ENCODE measurements at regions not wholly inside any gene's neighbourhood (a gene's known extent, or its start where the extent isn't known, plus 50 kb on each side); places are given as distances from the start of the nearest gene placed in this dataset.

DNA sequence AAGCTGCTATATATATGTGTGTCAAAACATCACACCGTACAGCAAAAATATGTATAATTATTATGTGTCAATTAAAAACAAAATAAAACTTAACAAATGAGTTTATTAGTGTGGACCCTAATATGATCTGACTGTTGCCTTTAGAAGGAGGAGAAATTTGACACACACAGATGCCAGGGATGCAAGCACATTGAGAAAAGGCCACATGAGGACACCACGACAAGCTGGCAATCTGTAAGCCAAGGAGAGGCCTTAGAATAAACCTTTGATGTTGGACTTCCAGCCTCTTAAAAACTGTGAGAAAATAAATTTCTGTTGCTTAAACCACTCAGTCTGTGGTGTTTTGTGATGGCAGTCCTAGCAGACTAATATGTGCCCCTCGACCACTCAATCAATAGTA, 214.7 kb downstream of the KCNS3 start:
- peak overlapping the region; percentile 0; the same call in 1 of the 2 replicates for H3K4me3 ChIP-seq (ENCODE audit: low read depth, low read length)
- no peaks in the 10 kb centered on the region for H3K27me3 ChIP-seq (ENCODE audit: insufficient read depth, low read depth, severe bottlenecking)
- no peak for TF ChIP-seq CTCF (IDR thresholded peaks at IDR 0.05; ENCODE audit: low read depth, low read length)
- H3K36me3 ChIP-seq, result no peaks in the 10 kb centered on the region
- no peaks in the 10 kb centered on the region for H3K9me3 ChIP-seq (ENCODE audit: severe bottlenecking)
- peak overlapping the region; percentile 82 for H3K27ac ChIP-seq
- DNase-seq, result peak; percentile 43

- no peaks in the 10 kb centered on the region for H3K36me3 ChIP-seq
- peak overlapping the region; percentile 82 for H3K27ac ChIP-seq
- no peak for DNase-seq
- TF ChIP-seq CTCF (IDR thresholded peaks at IDR 0.05; ENCODE audit: low read depth, low read length), result no peak
- no peaks in the 10 kb centered on the region for H3K27me3 ChIP-seq (ENCODE audit: insufficient read depth, low read depth, severe bottlenecking)
- no peaks in the 10 kb centered on the region for H3K9me3 ChIP-seq (ENCODE audit: severe bottlenecking)
- peak overlapping the region; percentile 0 for H3K4me3 ChIP-seq (ENCODE audit: low read depth, low read length)
Observed at GRCh38 chr2:18092760-18093159, 214.3 kb downstream of the KCNS3 start.

- DNase-seq, result no peak
- H3K36me3 ChIP-seq, result no peaks in the 10 kb centered on the region
Observed at GRCh38 chr2:18085593-18085992, 207.1 kb downstream of the KCNS3 start.

GRCh38 chr2:18084376-18084775, 205.9 kb downstream of the KCNS3 start:
- Histone ChIP-seq H3K27me3 (ENCODE audit: insufficient read depth, low read depth, severe bottlenecking) (no peaks in the 10 kb centered on the region), H3K27ac (no peak overlapping the region), H3K9me3 (ENCODE audit: severe bottlenecking) (peaks cover 2% of the 10 kb centered on the region), H3K4me3 (ENCODE audit: low read depth, low read length) (no peak overlapping the region), H3K36me3 (no peaks in the 10 kb centered on the region)
- TF ChIP-seq CTCF (IDR thresholded peaks at IDR 0.05; ENCODE audit: low read depth, low read length), result no peak
- DNase-seq, result no peak

More at GRCh38 chr2:18085593-18085992, 207.1 kb downstream of the KCNS3 start:
- Histone ChIP-seq H3K9me3 (ENCODE audit: severe bottlenecking) (peaks cover 2% of the 10 kb centered on the region), H3K27me3 (ENCODE audit: insufficient read depth, low read depth, severe bottlenecking) (no peaks in the 10 kb centered on the region), H3K4me3 (ENCODE audit: low read depth, low read length) (no peak overlapping the region), H3K27ac (no peak overlapping the region)
- no peak for TF ChIP-seq CTCF (IDR thresholded peaks at IDR 0.05; ENCODE audit: low read depth, low read length)

DNA sequence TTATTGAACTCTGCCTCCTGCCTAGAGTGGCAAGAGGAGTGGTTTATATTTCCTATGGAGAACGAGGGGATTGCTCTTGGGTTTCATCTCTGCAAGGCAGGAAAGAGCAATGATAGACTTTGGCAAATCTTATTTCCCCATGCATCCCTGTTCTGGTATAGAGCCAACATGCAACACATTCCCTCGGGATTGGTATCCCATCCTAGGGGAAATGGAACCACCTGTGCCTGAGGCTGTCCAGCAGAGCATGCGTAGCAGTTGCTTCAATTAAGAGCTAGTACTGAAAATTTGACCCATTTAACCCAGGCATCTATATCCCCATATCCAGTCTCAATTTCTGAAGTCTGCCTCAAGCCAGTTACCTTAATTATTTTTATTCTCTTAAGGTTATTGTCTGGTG, 205.3 kb downstream of the KCNS3 start:
- DNase-seq, result no peak
- TF ChIP-seq CTCF (IDR thresholded peaks at IDR 0.05; ENCODE audit: low read depth, low read length), result no peak
- Histone ChIP-seq H3K27me3 (ENCODE audit: insufficient read depth, low read depth, severe bottlenecking) (no peaks in the 10 kb centered on the region), H3K27ac (no peak overlapping the region), H3K9me3 (ENCODE audit: severe bottlenecking) (peaks cover 2% of the 10 kb centered on the region), H3K36me3 (no peaks in the 10 kb centered on the region), H3K4me3 (ENCODE audit: low read depth, low read length) (no peak overlapping the region)

GRCh38 chr2:18078216-18078615, 199.7 kb downstream of the KCNS3 start:
- no peak overlapping the region for H3K27ac ChIP-seq
- no peaks in the 10 kb centered on the region for H3K9me3 ChIP-seq (ENCODE audit: severe bottlenecking)
- DNase-seq, result no peak
- no peaks in the 10 kb centered on the region for H3K36me3 ChIP-seq
- TF ChIP-seq CTCF (IDR thresholded peaks at IDR 0.05; ENCODE audit: low read depth, low read length), result no peak
- no peaks in the 10 kb centered on the region for H3K27me3 ChIP-seq (ENCODE audit: insufficient read depth, low read depth, severe bottlenecking)
- H3K4me3 ChIP-seq (ENCODE audit: low read depth, low read length), result no peak overlapping the region

Data from WERI-Rb-1 (cell line).